Mucosa of gallbladder (tissue), 1 donor: ENCODE measurements at regions not wholly inside any gene's neighbourhood (a gene's known extent, or its start where the extent isn't known, plus 50 kb on each side); places are given as distances from the start of the nearest gene placed in this dataset.

Experiments used
- DNase-seq: peaks from one replicate; pipeline ENCODE4 v3.0.0-alpha.2; 2020; ENCODE audit warnings: low spot score
- donor health status: DM: no; HTN: no; CAD: no.

GRCh38 chr4:81946996-81947395 is 426.8 kb downstream of the HNRNPD start:
- DNase-seq: no peak

GRCh38 chr4:81930506-81931238 is 443.1 kb downstream of the HNRNPD start:
- DNase-seq: no peak

- no peak for DNase-seq
Observed at GRCh38 chr4:81923140-81923539, 450.7 kb downstream of the HNRNPD start.

GRCh38 chr4:81922313-81922712 is 450.6 kb upstream of the RASGEF1B start:
- no peak for DNase-seq

GRCh38 chr4:81921751-81922159 is 450.0 kb upstream of the RASGEF1B start:
- DNase-seq: no peak

GRCh38 chr4:81919810-81920209 is 448.1 kb upstream of the RASGEF1B start:
- DNase-seq: no peak

- no peak for DNase-seq
Observed at GRCh38 chr4:81919223-81919622, 447.5 kb upstream of the RASGEF1B start.

GRCh38 chr4:81915430-81915829 is 443.7 kb upstream of the RASGEF1B start:
- DNase-seq: no peak

GRCh38 chr4:81914623-81915022 is 442.9 kb upstream of the RASGEF1B start:
- DNase-seq: no peak

- peak; percentile 25 for DNase-seq
Observed at GRCh38 chr4:81913427-81913879, 441.7 kb upstream of the RASGEF1B start.

GRCh38 chr4:81912376-81913030 is 440.8 kb upstream of the RASGEF1B start:
- DNase-seq: no peak

GRCh38 chr4:81906905-81907304 is 435.2 kb upstream of the RASGEF1B start:
- no peak for DNase-seq

GRCh38 chr4:81905971-81906370 is 434.3 kb upstream of the RASGEF1B start:
- DNase-seq: no peak

- no peak for DNase-seq
Observed at GRCh38 chr4:81904121-81904520, 432.4 kb upstream of the RASGEF1B start.

- DNase-seq: no peak
Observed at GRCh38 chr4:81903212-81903611, 431.5 kb upstream of the RASGEF1B start.

- DNase-seq: no peak
Observed at GRCh38 chr4:81898862-81899504, 427.3 kb upstream of the RASGEF1B start.

GRCh38 chr4:81896936-81897335 is 425.2 kb upstream of the RASGEF1B start:
- DNase-seq: peak; percentile 38

GRCh38 chr4:81891005-81891996 is 419.6 kb upstream of the RASGEF1B start:
- DNase-seq: no peak

GRCh38 chr4:81884986-81885385 is 413.3 kb upstream of the RASGEF1B start:
- DNase-seq: no peak

GRCh38 chr4:81883530-81884450 is 412.1 kb upstream of the RASGEF1B start:
- no peak for DNase-seq

- DNase-seq: no peak
Observed at GRCh38 chr4:81883004-81883403, 411.3 kb upstream of the RASGEF1B start.
